Osteocyte (in vitro differentiated cells): ENCODE measurements at regions not wholly inside any gene's neighbourhood (a gene's known extent, or its start where the extent isn't known, plus 50 kb on each side); places are given as distances from the start of the nearest gene placed in this dataset.
A peak's percentile ranks its signal among the peaks of the same experiment; 100 is the strongest.

Experiments
- DNase-seq: peaks from one replicate; pipeline ENCODE4 v3.0.0; 2021; ENCODE audit warnings: mixed read lengths; ENCODE audit not compliant: unreplicated experiment; ENCODE audit errors: extremely low spot score
- H3K27ac Mint-ChIP-seq: one replicate; pipeline ENCODE4 v1.8.0; 2021; ENCODE audit warnings: mild to moderate bottlenecking, mixed read lengths; ENCODE audit not compliant: unreplicated experiment
- H3K27me3 Mint-ChIP-seq: one replicate; pipeline ENCODE4 v1.8.0; 2021; ENCODE audit warnings: mixed read lengths; ENCODE audit not compliant: unreplicated experiment
- H3K36me3 Mint-ChIP-seq: one replicate; pipeline ENCODE4 v1.8.0; 2021; ENCODE audit warnings: mixed read lengths; ENCODE audit not compliant: unreplicated experiment
- H3K4me1 Mint-ChIP-seq: one replicate; pipeline ENCODE4 v1.8.0; 2021; ENCODE audit warnings: mixed read lengths; ENCODE audit not compliant: unreplicated experiment
- H3K4me3 Mint-ChIP-seq: one replicate; pipeline ENCODE4 v1.8.0; 2021; ENCODE audit warnings: mild to moderate bottlenecking, moderate library complexity, mixed read lengths; ENCODE audit not compliant: unreplicated experiment
- H3K9me3 Mint-ChIP-seq: one replicate; pipeline ENCODE4 v1.8.0; 2021; ENCODE audit warnings: mixed read lengths; ENCODE audit not compliant: unreplicated experiment
- CTCF ChIP-seq: fragments of 200-600 bp; sonication (generic); IDR thresholded peaks from 2 replicates; pipeline ENCODE4 v1.5.0; 2021; ENCODE audit warnings: antibody characterized with exemption, mild to moderate bottlenecking, moderate library complexity

GRCh38 chr2:118773826-118774225 is 73.6 kb downstream of the EN1 start:
- no peak for TF ChIP-seq CTCF
- peaks cover 21% of the 10 kb centered on the region for H3K27me3 Mint-ChIP-seq
- peak; percentile 19 for DNase-seq
- peaks cover 6% of the 10 kb centered on the region for H3K9me3 Mint-ChIP-seq
- no peak overlapping the region for H3K27ac Mint-ChIP-seq
- peak overlapping the region; percentile 59 for H3K4me3 Mint-ChIP-seq
- H3K4me1 Mint-ChIP-seq, result peaks cover 6% of the 10 kb centered on the region
- no peaks in the 10 kb centered on the region for H3K36me3 Mint-ChIP-seq

GRCh38 chr2:118772487-118773200 is 74.8 kb downstream of the EN1 start:
- no peak for TF ChIP-seq CTCF

GRCh38 chr2:118769707-118770400 is 77.6 kb downstream of the EN1 start:
- Mint-ChIP-seq H3K27me3 (peaks cover 15% of the 10 kb centered on the region), H3K4me1 (peaks cover 5% of the 10 kb centered on the region), H3K36me3 (no peaks in the 10 kb centered on the region), H3K4me3 (no peak overlapping the region), H3K9me3 (no peaks in the 10 kb centered on the region), H3K27ac (no peak overlapping the region)
- no peak for TF ChIP-seq CTCF
- no peak for DNase-seq

More at GRCh38 chr2:118772487-118773200, 74.8 kb downstream of the EN1 start:
- H3K9me3 Mint-ChIP-seq, result peaks cover 6% of the 10 kb centered on the region
- DNase-seq, result no peak
- no peak overlapping the region for H3K4me3 Mint-ChIP-seq
- H3K4me1 Mint-ChIP-seq, result peaks cover 6% of the 10 kb centered on the region
- no peak overlapping the region for H3K27ac Mint-ChIP-seq
- no peaks in the 10 kb centered on the region for H3K36me3 Mint-ChIP-seq
- H3K27me3 Mint-ChIP-seq, result peaks cover 23% of the 10 kb centered on the region

GRCh38 chr2:118766871-118767270 is 80.6 kb downstream of the EN1 start:
- Mint-ChIP-seq H3K27ac (no peak overlapping the region), H3K9me3 (no peaks in the 10 kb centered on the region), H3K36me3 (no peaks in the 10 kb centered on the region), H3K27me3 (peaks cover 9% of the 10 kb centered on the region), H3K4me1 (no peaks in the 10 kb centered on the region), H3K4me3 (no peak overlapping the region)
- no peak for DNase-seq
- TF ChIP-seq CTCF, result no peak

GRCh38 chr2:118764855-118765254 is 82.6 kb downstream of the EN1 start:
- TF ChIP-seq CTCF, result no peak
- H3K36me3 Mint-ChIP-seq, result no peaks in the 10 kb centered on the region
- no peak overlapping the region for H3K4me3 Mint-ChIP-seq
- DNase-seq, result no peak
- no peaks in the 10 kb centered on the region for H3K4me1 Mint-ChIP-seq
- no peaks in the 10 kb centered on the region for H3K9me3 Mint-ChIP-seq
- H3K27ac Mint-ChIP-seq, result no peak overlapping the region
- peaks cover 9% of the 10 kb centered on the region for H3K27me3 Mint-ChIP-seq
